ENCODE measurements at regions not wholly inside any gene's neighbourhood (a gene's known extent, or its start where the extent isn't known, plus 50 kb on each side); places are given as distances from the start of the nearest gene placed in this dataset.

DNA sequence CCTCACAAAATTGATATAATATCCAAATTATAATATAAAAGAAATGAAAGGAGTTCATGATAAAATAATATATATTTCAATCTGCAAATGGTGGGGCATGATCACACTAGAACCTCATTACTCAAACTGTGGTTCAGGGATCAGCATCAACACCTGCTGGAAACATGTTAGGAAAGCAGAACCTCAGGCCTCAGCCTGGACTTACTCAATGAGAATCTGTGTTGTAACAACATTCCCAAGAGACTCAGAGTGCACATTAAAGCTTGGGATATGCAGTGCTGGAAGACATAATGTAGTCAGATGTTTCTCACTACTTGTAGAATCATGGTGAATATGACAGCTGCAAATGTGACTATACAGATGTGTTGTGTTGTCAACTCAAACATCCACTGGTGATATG lies 81.7 kb upstream of the ITPRID1 start:
- Histone ChIP-seq H2BK5ac (ENCODE audit: insufficient read length, low read length) (no peak overlapping the region), H3T11ph (ENCODE audit: low read length) (no peak overlapping the region), H3K4me2 (ENCODE audit: insufficient read depth, insufficient read length, low read length) (no peak overlapping the region), H3K9me3 (ENCODE audit: control insufficient read depth, low read depth, low read length) (no peaks in the 10 kb centered on the region), H3K27me3 (ENCODE audit: insufficient read depth, low read length) (no peaks in the 10 kb centered on the region), H2BK120ac (ENCODE audit: low read depth, low read length, poor library complexity, severe bottlenecking) (no peak overlapping the region), H2BK12ac (ENCODE audit: insufficient read length, low read depth, low read length) (no peak overlapping the region), H4K20me1 (ENCODE audit: control insufficient read depth, insufficient read depth, insufficient read length) (no peaks in the 10 kb centered on the region), H3K14ac (ENCODE audit: insufficient read depth, low read length) (no peak overlapping the region), H3K23ac (ENCODE audit: insufficient read length, low read depth, low read length) (no peak overlapping the region), H3K23me2 (ENCODE audit: insufficient read length, low read depth, low read length, poor library complexity, severe bottlenecking) (no peaks in the 10 kb centered on the region), H2BK15ac (ENCODE audit: low read depth, low read length) (no peak overlapping the region), H3K27ac (ENCODE audit: insufficient read length, low read depth, low read length) (no peak overlapping the region), H3K9ac (ENCODE audit: extremely low read depth, insufficient read length, low read length) (no peak overlapping the region), H3K79me1 (ENCODE audit: insufficient read depth, low read depth, low read length, poor library complexity, severe bottlenecking) (no peaks in the 10 kb centered on the region), H3K56ac (ENCODE audit: insufficient read length, low read depth, low read length) (no peak overlapping the region), H3K18ac (ENCODE audit: insufficient read length, low read depth, low read length) (no peak overlapping the region), H3K4ac (ENCODE audit: low read depth, low read length) (no peak overlapping the region), H3K4me1 (ENCODE audit: insufficient read depth, low read length) (no peaks in the 10 kb centered on the region), H3K79me2 (ENCODE audit: insufficient read depth, low read length) (no peaks in the 10 kb centered on the region), H4K91ac (ENCODE audit: insufficient read length, low read depth, low read length) (no peak overlapping the region), H2AFZ (ENCODE audit: low read length) (no peak overlapping the region), H4K5ac (ENCODE audit: insufficient read length, low read depth, low read length) (no peak overlapping the region), H4K8ac (replicated peaks; ENCODE audit: insufficient read length, low read depth, low read length) (no peak overlapping the region), H2AK5ac (ENCODE audit: insufficient read length, low read length) (no peak overlapping the region), H2BK20ac (ENCODE audit: low read depth, low read length, poor library complexity, severe bottlenecking) (no peak overlapping the region)
- H3K4me1 Mint-ChIP-seq = peaks cover 0 to under 1% of the 10 kb centered on the region in 2 experiments; a peak in 2 of 4 replicates
- TF ChIP-seq, protein P1, sequence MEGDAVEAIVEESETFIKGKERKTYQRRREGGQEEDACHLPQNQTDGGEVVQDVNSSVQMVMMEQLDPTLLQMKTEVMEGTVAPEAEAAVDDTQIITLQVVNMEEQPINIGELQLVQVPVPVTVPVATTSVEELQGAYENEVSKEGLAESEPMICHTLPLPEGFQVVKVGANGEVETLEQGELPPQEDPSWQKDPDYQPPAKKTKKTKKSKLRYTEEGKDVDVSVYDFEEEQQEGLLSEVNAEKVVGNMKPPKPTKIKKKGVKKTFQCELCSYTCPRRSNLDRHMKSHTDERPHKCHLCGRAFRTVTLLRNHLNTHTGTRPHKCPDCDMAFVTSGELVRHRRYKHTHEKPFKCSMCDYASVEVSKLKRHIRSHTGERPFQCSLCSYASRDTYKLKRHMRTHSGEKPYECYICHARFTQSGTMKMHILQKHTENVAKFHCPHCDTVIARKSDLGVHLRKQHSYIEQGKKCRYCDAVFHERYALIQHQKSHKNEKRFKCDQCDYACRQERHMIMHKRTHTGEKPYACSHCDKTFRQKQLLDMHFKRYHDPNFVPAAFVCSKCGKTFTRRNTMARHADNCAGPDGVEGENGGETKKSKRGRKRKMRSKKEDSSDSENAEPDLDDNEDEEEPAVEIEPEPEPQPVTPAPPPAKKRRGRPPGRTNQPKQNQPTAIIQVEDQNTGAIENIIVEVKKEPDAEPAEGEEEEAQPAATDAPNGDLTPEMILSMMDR (conservative IDR thresholded peaks at IDR 0.05) = no peak
- no peaks in the 10 kb centered on the region for H3K9me3 Mint-ChIP-seq
- H3K27me3 Mint-ChIP-seq (ENCODE audit: low read depth) = no peaks in the 10 kb centered on the region
- no peaks in the 10 kb centered on the region for H3K36me3 Mint-ChIP-seq (ENCODE audit: insufficient read depth in 1 of 3, low read depth in 3 of 3)
- no peak for DNase-seq
- H3K4me3 Mint-ChIP-seq = no peak overlapping the region
- H3K27ac Mint-ChIP-seq = no peak overlapping the region
